GM19328 (cell line): ENCODE measurements at regions not wholly inside any gene's neighbourhood (a gene's known extent, or its start where the extent isn't known, plus 50 kb on each side); places are given as distances from the start of the nearest gene placed in this dataset.

ENCODE experiments used
- ATAC-seq: cut with Tn5 transposase; IDR thresholded peaks from one replicate; pipeline ENCODE4 v1.9.1; 2021; ENCODE audit warnings: mild to moderate bottlenecking, moderate library complexity; ENCODE audit not compliant: unreplicated experiment

- ATAC-seq, result no peak
Observed at GRCh38 chr7:91323626-91324158, 59.5 kb downstream of the FZD1 start.

DNA sequence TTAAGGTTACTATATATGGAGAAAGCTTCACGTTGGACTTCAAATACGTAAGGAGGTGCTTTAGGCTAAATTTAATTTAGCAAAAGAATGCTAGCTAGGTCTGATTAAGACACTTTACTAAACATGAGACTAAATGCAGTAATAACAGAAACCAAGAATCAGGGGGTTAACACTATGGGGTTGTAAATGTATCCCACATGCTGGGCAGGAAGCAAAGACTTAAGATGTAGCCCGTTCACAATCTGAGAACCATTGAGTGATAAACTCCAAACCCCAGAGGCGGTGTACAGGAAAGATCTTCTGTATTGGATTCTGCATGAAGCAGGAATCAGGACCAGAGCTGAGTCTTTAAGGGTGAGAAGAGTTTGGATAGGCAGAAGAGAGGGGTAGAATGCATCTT, 60.4 kb downstream of the FZD1 start:
- ATAC-seq, result no peak

- ATAC-seq, result no peak
Observed at GRCh38 chr7:91325726-91326125, 61.5 kb downstream of the FZD1 start.

GRCh38 chr7:91326516-91327199, 62.4 kb downstream of the FZD1 start:
- ATAC-seq, result no peak

- ATAC-seq, result no peak
Observed at GRCh38 chr7:91327346-91327745, 63.1 kb downstream of the FZD1 start.

DNA sequence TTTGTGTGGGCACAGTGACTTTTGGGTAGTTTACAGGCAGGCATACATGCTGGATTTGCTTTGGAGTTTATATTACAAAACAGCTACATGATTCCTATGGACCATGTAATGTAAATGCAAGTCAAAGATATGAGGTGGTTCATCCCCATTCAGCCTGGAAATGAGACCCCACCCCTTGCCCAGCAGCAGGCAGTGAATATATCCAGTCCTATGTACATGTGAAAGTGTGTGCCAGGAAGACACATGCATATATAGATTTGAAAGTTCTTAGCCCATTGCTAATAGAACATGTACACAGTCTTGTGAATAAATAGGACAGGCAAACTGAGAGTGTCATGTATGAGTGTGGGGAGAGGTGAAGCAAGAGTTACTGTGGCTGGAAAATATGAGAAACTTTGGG, 65.3 kb downstream of the FZD1 start:
- no peak for ATAC-seq

DNA sequence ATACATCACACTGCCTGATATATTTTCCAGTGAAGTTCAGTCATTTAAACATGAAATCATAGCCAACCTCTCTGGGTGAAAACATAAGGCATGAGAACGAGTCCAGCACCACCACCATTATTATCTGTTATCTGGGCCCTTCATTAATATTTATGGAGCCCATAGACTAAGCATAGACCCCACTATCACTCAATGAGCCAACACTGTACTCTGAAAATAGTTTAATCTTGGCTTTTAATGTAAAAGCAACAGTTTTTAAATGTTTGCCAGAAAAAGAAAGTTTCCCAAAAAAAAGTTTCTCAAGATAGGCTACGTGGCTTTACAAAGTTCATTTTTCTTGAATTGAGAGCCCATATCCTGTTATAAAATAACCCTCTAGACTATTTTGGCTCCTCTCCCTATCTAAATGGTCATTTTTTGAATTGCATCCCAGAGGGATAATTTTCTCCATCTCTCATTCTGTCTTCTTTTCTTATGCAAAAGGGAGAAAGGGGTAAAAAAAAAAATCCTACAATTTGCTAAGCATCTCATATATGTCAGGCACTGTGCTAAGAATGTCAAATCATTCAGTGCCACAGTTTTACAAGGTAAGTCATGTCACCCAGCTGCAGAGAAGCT, 66.1 kb downstream of the FZD1 start:
- no peak for ATAC-seq

DNA sequence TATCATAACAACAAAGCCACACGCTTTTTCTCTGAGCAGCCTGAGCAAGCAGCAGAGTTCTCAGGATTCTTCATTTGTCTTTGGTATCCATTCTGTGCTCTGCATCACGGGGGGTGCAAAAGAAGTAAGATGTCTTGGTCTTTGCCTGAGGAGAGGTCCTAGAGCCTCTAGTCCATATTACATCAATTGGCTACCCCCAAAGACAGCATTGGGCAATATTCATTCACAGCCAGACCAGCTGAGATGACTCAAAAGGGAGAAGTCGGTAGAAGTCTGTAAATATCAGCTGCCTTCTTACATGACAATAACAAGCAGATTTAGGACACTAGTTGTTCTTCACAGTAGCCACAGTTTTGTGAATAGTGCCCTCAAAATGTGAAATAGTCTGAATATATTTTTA, 66.6 kb downstream of the FZD1 start:
- ATAC-seq, result no peak

GRCh38 chr7:91336106-91336505, 71.9 kb downstream of the FZD1 start:
- ATAC-seq, result no peak

DNA sequence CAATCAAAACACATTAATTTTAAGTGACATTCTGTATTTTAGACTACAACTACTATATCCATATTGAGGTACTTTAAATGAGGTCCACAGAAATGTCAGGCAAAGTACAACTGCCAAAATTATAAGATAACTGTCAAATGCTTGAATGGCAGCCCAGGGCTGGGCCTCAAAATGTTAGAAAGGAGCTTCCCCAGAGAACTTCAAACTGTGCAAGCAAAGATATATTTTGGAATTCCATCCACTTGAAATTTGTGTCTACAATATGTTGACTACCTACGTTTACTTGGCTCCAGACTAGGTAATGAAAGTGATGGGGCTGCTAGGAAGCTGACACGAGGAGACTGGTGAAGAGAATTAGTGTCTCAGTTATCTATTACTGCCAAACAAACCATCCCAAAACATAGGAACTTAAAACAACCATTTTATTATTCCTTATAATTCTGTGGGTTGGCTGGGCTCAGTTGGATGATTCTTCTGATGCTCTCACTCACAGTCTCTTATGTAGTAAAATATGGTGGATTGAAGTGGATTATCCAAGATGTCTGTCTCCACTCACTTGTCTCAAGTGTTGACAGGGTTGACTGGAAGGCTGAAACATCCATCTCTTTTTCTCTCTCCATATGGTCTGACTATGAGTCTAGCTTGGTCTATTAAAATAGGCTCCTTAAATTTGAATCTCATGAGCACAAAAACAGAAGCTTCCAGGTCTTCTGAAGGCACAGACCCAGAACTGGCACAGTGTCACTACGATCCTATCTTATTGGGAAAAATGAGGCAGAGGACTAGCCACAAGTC, 74.2 kb downstream of the FZD1 start:
- no peak for ATAC-seq

- ATAC-seq, result no peak
Observed at GRCh38 chr7:91342346-91342745, 78.1 kb downstream of the FZD1 start.

- ATAC-seq, result no peak
Observed at GRCh38 chr7:91343420-91343960, 79.3 kb downstream of the FZD1 start.

- ATAC-seq, result no peak
Observed at GRCh38 chr7:91343996-91344629, 79.9 kb downstream of the FZD1 start.

DNA sequence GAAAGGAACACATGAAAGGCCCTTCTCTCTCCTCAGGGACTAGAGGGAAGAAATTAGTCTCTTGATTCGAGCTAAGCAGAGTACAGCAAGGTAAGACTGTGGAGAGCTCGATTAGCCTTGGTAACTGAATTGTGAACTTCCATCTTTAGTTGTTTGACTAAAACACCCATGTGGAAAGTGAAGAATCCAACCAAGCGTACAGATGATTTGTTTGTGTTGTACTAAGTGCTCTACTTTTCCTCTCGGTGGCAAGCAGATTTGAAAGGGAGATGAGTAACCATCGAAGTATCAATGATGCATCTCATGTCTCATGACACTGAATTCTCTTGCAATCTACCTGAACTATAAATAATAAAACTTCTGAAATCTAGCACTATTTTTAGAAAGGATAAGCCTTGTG, 80.7 kb downstream of the FZD1 start:
- ATAC-seq, result peak; percentile 50

DNA sequence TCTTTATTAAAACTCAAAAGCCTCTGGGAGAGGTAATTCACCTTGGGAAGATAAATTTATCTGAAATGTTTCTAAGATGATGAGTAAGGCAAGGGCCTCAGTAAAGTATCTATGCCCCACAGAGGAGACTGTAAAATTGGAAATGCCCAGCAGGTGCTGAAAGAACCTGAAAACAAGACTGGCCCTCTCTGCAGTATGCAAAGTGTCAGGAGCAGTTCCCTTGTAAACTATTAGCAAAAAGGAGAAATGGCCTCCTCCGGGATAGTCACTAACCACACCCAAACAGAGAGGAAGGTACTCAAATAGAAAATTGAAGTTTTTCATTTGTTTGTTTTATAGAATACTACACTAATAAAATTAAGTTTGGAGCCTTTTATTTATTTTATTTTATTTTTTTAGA, 81.2 kb downstream of the FZD1 start:
- no peak for ATAC-seq

DNA sequence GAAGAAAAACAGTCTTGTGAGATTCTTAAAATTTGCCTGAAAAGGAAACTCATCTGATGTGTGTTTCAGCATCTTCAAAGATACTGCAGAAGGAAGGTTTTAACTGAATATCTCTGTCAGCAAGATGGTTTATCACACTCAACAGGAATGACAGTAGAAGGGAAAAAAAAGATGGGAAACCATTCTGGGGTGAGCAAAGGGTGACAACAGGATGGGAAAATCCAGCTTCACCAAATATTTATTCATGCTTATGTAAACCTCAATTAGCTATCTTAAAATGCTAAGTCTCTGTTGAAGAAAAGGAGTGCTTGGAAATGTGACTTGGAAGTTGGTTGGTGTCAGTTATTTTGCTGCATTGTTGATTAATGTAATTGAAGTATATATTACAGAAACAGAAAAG, 82.2 kb downstream of the FZD1 start:
- ATAC-seq, result no peak

GRCh38 chr7:91347290-91347689, 83.1 kb downstream of the FZD1 start:
- no peak for ATAC-seq

DNA sequence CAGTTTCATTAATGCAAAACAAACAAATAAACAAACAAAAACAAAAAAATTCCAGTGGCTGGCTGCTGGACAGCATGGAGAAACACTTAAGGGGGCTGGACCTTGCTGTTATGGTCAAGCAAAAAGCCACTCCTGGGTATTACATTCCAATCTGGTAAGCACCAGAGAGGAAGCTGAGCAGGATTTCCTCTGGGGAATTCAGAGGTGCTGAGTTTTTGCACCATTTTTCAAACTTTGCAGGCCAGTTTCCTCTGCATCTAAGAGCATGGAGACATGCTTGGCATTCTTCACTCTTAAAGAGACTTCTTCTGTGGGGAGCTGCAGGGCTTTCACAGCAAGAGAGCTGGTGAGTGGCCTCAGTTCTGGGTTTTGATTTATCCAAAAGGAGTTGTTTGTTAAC, 84.5 kb downstream of the FZD1 start:
- no peak for ATAC-seq

DNA sequence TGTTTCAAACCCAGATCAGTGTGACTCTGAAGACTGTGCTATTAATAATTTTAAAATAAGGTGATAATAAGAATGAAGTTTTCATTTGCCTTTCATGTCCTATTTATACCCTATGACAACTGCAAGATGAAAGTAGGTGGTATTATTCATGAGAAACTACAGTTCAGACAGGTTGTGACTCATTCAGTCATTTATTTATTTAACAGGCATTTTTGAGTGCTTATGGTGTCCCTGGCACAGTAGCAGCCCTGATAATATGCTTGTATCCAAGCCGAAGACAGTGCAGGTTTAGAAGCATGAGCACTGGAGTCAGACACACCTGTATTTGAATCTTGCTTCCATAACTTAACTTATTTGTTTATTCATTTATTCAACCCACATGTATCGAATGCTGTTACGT, 87.1 kb downstream of the FZD1 start:
- ATAC-seq, result no peak

DNA sequence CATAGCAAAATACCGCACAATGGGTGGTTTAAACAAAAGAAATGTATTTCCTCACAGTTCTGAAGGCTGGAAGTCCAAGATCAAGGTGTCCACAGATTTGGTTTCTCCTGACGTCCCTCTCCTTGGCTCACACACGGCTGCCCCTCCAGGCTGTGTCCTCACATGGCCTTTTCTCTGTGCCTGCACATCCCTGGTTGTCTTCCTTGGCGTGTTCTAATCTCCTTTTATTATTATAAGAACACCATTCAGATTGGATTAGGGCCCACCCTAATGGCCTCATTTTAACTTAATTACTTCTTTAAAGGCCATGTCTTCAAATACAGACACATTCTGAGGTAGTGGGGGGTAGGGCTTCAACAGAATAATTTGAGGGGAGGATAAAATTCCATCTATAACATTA, 87.9 kb downstream of the FZD1 start:
- no peak for ATAC-seq

DNA sequence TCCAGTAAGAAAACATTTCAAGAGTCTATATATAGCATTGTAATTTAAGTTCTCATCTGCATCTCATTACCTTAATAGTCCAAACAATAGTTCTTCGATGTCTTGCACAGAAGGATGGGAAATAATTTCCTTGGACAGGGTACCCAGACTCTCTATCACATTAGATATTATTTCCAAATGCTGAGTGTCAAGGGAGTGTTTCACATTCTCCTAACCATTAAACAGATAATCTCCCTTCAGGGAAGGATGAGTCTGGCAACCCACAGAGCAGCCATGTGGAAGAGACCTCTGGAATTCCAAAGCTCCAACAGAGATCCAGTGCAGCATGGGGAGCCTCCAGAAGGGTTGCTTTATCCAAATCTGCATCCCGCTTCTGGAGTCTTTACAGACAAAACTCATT, 89.6 kb downstream of the FZD1 start:
- ATAC-seq, result no peak
